Spleen (tissue), 11 donors: ENCODE measurements at regions not wholly inside any gene's neighbourhood (a gene's known extent, or its start where the extent isn't known, plus 50 kb on each side); places are given as distances from the start of the nearest gene placed in this dataset.
"Not testable (repeated sequence)": the region's sequence is repeated elsewhere in the genome, so short reads cannot be mapped to it uniquely, and the experiment has no call there.

ENCODE experiments used
- DNase-seq: peaks from one replicate; pipeline ENCODE4 v3.0.0-alpha.2; 2020
- H3K27ac ChIP-seq, 8 donors: fragments of 200-600 bp; sonication (generic) in 7 of 8; 1 replicate in 4 of 8; 2 replicates in 4 of 8; pipeline versions ENCODE4 v1.5.0 to v1.8.0; 2016 to 2021; ENCODE audit warnings: inconsistent platforms in 4 of 8, mild to moderate bottlenecking in 4 of 8, moderate library complexity in 1 of 8
- H3K27me3 ChIP-seq, 7 donors: fragments of 200-600 bp; sonication (generic) in 6 of 7; replicated peaks in 1 of 7; 1 replicate in 4 of 7; 2 replicates in 3 of 7; pipeline versions ENCODE4 v1.5.0 to v1.8.0; 2016 to 2021; ENCODE audit warnings: inconsistent platforms in 3 of 7, mild to moderate bottlenecking in 1 of 7
- H3K36me3 ChIP-seq, 6 donors: fragments of 200-600 bp; sonication (generic) in 5 of 6; 1 replicate in 4 of 6; 2 replicates in 2 of 6; pipeline versions ENCODE4 v1.5.0 to v1.8.0; 2016 to 2021; ENCODE audit warnings: inconsistent platforms in 2 of 6
- H3K4me1 ChIP-seq, 6 donors: fragments of 200-600 bp; sonication (generic) in 5 of 6; 1 replicate in 3 of 6; 2 replicates in 3 of 6; pipeline versions ENCODE4 v1.5.0 to v1.8.0; 2016 to 2021; ENCODE audit warnings: inconsistent platforms in 3 of 6
- H3K4me3 ChIP-seq, 8 donors: fragments of 200-600 bp; sonication (generic) in 7 of 8; 1 replicate in 4 of 8; 2 replicates in 4 of 8; pipeline versions ENCODE4 v1.5.0 to v1.8.0; 2016 to 2021; ENCODE audit warnings: inconsistent platforms in 4 of 8, mild to moderate bottlenecking in 4 of 8, moderate library complexity in 2 of 8
- H3K9me3 ChIP-seq, 8 donors: fragments of 200-600 bp; sonication (generic) in 7 of 8; 1 replicate in 4 of 8; 2 replicates in 4 of 8; pipeline versions ENCODE4 v1.5.0 to v1.8.0; 2016 to 2021; ENCODE audit warnings: inconsistent platforms in 4 of 8
- CTCF ChIP-seq, 11 experiments: fragments of 200-600 bp in 7 of 11; fragments of 450-650 bp in 4 of 11; sonication (generic) in 4 of 11; IDR thresholded peaks in 8 of 11; conservative IDR thresholded peaks in 3 of 11; 1 replicate in 7 of 11; 2 replicates in 4 of 11; pipeline versions ENCODE4 v1.4.0 to v1.8.0; 2016 to 2021; ENCODE audit warnings: antibody characterized with exemption in 11 of 11, inconsistent platforms in 4 of 11, mild to moderate bottlenecking in 1 of 11
- POLR2A ChIP-seq, 3 donors: fragments of 450-650 bp; IDR thresholded peaks; one replicate each; pipeline ENCODE4 v1.5.1; 2017; ENCODE audit warnings: antibody characterized with exemption in 3 of 3, mild to moderate bottlenecking in 1 of 3
- POLR2AphosphoS5 ChIP-seq, 3 donors: sonication (generic); formaldehyde crosslinking; IDR thresholded peaks; one replicate each; pipeline ENCODE4 v1.5.1; 2017; ENCODE audit warnings: antibody characterized with exemption in 3 of 3
- WGBS, 5 donors: extraction: QIAGEN DNeasy Blood & Tissue Kit in 3 of 5; methylation state at CpG; one replicate each; pipeline versions ENCODE4 v1.1.5 to v1.1.7; 2013 to 2018; 5-methylcytosine and 5-hydroxymethylcytosine counted together
- intact Hi-C: fragments of 100-400 bp; cut with DNase I; formaldehyde crosslinking; loops from one replicate; pipeline ENCODE4 v1.15.0; 2023; ENCODE audit warnings: low total_unique reads
- donor health status: healthy with polysubstance abuse.
- donor health status: DM: no; HTN: no; CAD: no; lungs with moderate emphysema.
- donor health status: DM: no; HTN: no; CAD: no.
- donor health status: Bipolar disorder and iron deficiency.
- donor health status: healthy.
- donor health status: DM: no; HTN: no; CAD: no.
- donor health status: DM: yes; HTN: yes; CAD: no.

GRCh38 chr4:53841711-53842110 lies 222.7 kb downstream of the CHIC2 start:
- no peaks in the 10 kb centered on the region for H3K4me1 ChIP-seq
- no peak overlapping the region for H3K4me3 ChIP-seq
- H3K27me3 ChIP-seq, result no peaks in the 10 kb centered on the region
- H3K9me3 ChIP-seq, result peaks cover 0 to 11% (median 6%) of the 10 kb centered on the region in 8 donors
- no peak for TF ChIP-seq CTCF (IDR thresholded peaks at IDR 0.05 in 8 of 11, conservative IDR thresholded peaks at IDR 0.05 in 3 of 11)
- no peak for TF ChIP-seq POLR2AphosphoS5 (IDR thresholded peaks at IDR 0.05)
- TF ChIP-seq POLR2A (IDR thresholded peaks at IDR 0.05), result no peak
- intact Hi-C loops, result no loop called here
- no peak overlapping the region for H3K27ac ChIP-seq
- WGBS, 5 donors, result 85 to 93% (median 91%) methylated on average over 5 of the region's 5 CpGs
- DNase-seq, result no peak
- no peaks in the 10 kb centered on the region for H3K36me3 ChIP-seq

- TF ChIP-seq POLR2AphosphoS5 (IDR thresholded peaks at IDR 0.05), result no peak
- TF ChIP-seq POLR2A (IDR thresholded peaks at IDR 0.05), result no peak
- TF ChIP-seq CTCF (IDR thresholded peaks at IDR 0.05 in 8 of 11, conservative IDR thresholded peaks at IDR 0.05 in 3 of 11), result no peak
- no peaks in the 10 kb centered on the region for H3K4me1 ChIP-seq
- H3K9me3 ChIP-seq, result peaks cover 0 to 11% (median 6%) of the 10 kb centered on the region in 8 donors
- no peaks in the 10 kb centered on the region for H3K27me3 ChIP-seq
- DNase-seq, result no peak
- 58 to 91% (median 70%) methylated on average over 2 of the region's 2 CpGs for WGBS, 5 donors
- no peak overlapping the region for H3K27ac ChIP-seq
- no peaks in the 10 kb centered on the region for H3K36me3 ChIP-seq
- no peak overlapping the region for H3K4me3 ChIP-seq
- intact Hi-C loops, result no loop called here
These were observed 223.8 kb downstream of the CHIC2 start for GRCh38 chr4:53840643-53841042.

GRCh38 chr4:53833302-53834003 lies 231.0 kb downstream of the CHIC2 start:
- H3K36me3 ChIP-seq, intact Hi-C loops, H3K4me1 ChIP-seq, H3K27me3 ChIP-seq, H3K4me3 ChIP-seq, DNase-seq, H3K27ac ChIP-seq: not testable (repeated sequence)
- H3K9me3 ChIP-seq, result peaks cover 0 to 53% (median 36%) of the 10 kb centered on the region in 8 donors
- WGBS, 5 donors, result 85 to 92% (median 89%) methylated on average over 7 of the region's 7 CpGs

- TF ChIP-seq POLR2A (IDR thresholded peaks at IDR 0.05) (no peak), CTCF (IDR thresholded peaks at IDR 0.05 in 8 of 11, conservative IDR thresholded peaks at IDR 0.05 in 3 of 11) (no peak), POLR2AphosphoS5 (IDR thresholded peaks at IDR 0.05) (no peak)
These were observed 231.9 kb downstream of the CHIC2 start for GRCh38 chr4:53832549-53832948.

More at GRCh38 chr4:53832549-53832948, 231.9 kb downstream of the CHIC2 start:
- H3K36me3 ChIP-seq, result no peaks in the 10 kb centered on the region
- no peak for DNase-seq
- no peaks in the 10 kb centered on the region for H3K4me1 ChIP-seq
- intact Hi-C loops, result no loop called here
- WGBS, 5 donors, result 78 to 92% (median 87%) methylated on average over 1 of the region's 1 CpG
- H3K9me3 ChIP-seq, result peaks cover 0 to 45% (median 30%) of the 10 kb centered on the region in 8 donors
- no peak overlapping the region for H3K4me3 ChIP-seq
- H3K27me3 ChIP-seq, result no peaks in the 10 kb centered on the region
- no peak overlapping the region for H3K27ac ChIP-seq
